Fibroblast of skin of abdomen (primary cell): ENCODE measurements at regions not wholly inside any gene's neighbourhood (a gene's known extent, or its start where the extent isn't known, plus 50 kb on each side); places are given as distances from the start of the nearest gene placed in this dataset.

Experiments used
- DNase-seq: peaks from one replicate; pipeline ENCODE4 v3.0.0-alpha.2; 2013

DNA sequence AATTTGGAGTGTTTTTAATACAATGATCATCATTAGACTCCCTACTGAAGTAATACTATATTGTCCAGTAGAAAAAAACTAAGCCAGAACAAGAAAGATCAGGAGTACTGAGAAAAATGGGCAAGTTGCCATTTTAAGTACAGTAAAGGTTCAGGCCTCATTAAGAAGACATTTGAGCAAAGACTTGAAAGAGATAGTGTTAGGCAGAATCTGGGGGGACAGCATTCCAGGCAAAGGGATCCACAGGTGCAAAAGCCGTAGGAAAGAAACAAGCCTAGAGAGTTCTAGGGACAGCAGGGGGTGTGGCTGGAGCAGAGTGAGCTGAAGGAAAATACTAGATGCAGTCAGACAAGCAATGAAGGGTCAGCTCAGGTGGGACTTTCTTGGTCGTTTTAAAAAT, 58.1 kb upstream of the INTU start:
- DNase-seq: no peak

DNA sequence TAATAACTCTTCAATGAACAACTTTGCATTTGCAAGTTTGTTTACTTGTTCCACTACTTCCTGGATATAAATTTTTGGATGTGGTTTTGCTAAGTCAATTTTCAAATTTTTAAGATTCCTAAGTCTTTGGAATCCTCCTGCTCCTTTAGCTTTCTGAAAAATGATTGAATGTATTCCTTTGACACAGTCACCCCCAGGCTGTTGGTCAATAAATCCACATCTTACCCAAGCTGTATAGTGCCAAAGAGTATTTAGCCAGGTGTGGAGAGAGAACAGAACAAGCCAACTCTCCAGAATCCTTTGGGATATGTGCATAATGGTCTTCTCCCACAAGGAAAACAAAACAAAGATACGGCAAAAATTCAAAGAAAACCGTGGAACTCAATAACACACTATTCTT, 56.9 kb upstream of the INTU start:
- peak; percentile 4 for DNase-seq

DNA sequence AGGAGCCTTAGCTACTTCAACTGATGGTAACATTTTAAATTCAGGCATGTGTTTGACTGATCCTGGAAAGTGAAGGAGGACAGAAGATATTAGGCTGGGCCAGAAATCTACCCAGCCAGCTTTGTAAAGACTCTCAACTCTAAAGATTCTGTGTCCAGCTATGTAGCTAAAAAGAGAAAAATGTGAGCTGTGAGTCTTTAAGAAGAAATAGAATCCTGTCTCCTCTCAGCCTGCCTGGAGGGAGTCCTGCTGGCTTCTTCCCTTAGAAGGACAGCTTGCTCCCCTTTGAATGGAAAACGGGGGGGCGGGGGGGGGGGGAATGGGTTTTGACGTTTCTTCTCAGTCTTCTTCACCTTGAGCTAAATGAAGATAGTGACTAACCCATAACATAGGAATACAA, 54.3 kb upstream of the INTU start:
- no peak for DNase-seq

DNA sequence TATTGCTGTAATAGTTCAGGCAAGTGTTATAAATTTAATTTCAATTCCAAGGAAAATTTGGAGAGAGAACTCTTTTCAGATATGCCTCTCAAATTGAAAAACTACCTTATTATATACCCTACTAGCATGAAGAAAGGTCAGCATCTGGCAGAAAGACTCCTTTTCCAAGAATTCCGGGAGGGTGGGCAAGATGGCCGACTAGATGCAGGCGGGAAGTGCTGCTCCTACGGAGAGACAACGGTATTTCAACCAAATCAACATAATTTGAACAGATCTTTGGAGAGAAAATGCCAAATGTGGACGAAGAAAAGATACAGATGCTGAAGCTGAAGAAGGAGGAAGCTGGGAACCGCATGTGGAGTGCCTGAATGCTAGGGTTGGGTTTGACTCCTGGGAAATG, 53.8 kb upstream of the INTU start:
- no peak for DNase-seq

DNA sequence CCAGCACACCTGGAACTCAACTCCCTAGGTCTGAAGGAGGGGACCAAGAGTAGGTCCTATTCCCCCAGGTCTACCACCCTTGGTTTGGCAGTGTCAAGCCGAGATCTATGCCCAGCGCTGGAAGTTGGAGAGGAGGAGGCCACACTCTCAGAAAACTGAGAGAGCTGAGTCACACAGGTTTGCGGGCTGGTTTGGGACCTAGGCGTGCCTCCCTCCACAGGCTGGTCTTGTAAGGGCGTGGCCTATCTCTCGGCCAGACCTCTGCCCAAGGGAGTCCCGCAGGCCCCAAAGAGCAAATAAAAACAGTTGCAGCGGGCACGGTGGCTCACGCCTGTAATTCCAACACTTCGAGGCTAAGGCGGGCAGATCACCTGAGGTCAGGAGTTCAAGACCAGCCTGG, 52.9 kb upstream of the INTU start:
- DNase-seq: no peak

DNA sequence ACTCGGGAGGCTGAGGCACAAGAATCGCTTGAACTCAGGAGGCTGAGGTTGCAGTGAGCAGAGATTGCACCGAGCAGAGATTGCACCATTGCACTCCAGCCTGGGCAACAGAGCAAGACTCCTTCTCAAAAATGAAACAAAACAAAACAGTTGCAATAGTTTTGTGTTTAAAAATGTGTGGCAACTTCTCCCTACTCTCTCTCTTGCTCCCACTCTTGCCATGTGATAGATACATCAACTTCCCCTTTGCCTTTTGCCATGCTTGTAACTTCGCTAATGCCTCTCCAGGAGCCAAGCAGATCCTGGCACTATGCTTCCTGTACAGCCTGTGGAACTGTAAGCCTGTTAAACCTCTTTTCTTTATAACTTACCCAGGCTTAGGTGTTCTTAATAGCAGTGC, 52.5 kb upstream of the INTU start:
- DNase-seq: no peak

DNA sequence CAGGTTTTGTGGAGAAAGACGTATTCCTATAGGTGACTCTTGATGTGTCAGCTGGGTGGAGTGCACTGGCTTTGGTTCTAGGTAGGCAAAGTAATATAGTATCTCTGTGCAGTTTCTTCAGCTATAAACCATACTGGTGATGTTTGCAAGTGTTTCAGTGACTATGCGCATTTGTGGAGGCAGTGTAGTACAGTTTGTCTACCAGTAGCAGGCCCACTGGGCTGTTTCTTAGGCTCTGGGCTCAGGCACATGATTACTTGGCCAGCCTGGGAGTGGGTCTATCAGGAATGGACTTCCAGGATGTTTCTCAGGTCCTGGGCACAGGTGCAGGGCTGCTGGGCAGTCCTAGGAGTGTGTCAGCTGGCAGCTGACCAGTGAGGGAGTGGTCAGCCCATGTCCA, 51.9 kb upstream of the INTU start:
- DNase-seq: no peak
